Fibroblast of mammary gland (primary cell): ENCODE measurements at regions not wholly inside any gene's neighbourhood (a gene's known extent, or its start where the extent isn't known, plus 50 kb on each side); places are given as distances from the start of the nearest gene placed in this dataset.
A peak's percentile ranks its signal among the peaks of the same experiment; 100 is the strongest.

ENCODE experiments used
- DNase-seq: peaks from one replicate; pipeline ENCODE4 v3.0.0-alpha.2; 2010; ENCODE audit warnings: low read depth
- H3K4me3 ChIP-seq: 2 replicates; pipeline ENCODE4 v1.5.1; 2011; ENCODE audit warnings: low read depth, mild to moderate bottlenecking, low read length, moderate library complexity; ENCODE audit not compliant: control insufficient read depth
- TF ChIP-seq, protein P1 (sequence below): conservative IDR thresholded peaks from 2 replicates; pipeline ENCODE4 v1.5.1; 2011; ENCODE audit warnings: low read depth, low read length, inconsistent platforms; ENCODE audit not compliant: control insufficient read depth, insufficient read depth

DNA sequence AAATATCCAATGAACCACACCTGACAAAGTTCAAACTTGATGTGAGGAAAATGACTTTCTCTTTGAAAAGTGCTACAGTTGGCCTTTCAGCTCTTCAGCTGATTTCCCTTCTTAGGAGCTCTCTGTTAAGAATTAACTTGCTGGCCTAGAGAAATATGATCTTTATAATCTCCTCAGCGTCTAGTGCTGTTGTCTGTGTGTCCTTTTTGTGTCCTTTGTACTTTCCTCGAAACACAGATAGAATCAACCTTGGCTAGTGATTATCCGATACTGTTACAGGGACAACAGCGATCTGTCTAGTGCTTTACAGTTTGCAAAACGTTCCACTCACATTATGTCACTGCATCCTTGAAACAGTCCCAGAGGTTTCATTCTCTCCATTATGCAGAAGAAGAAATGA, 162.8 kb upstream of the RMST start:
- TF ChIP-seq, protein P1, sequence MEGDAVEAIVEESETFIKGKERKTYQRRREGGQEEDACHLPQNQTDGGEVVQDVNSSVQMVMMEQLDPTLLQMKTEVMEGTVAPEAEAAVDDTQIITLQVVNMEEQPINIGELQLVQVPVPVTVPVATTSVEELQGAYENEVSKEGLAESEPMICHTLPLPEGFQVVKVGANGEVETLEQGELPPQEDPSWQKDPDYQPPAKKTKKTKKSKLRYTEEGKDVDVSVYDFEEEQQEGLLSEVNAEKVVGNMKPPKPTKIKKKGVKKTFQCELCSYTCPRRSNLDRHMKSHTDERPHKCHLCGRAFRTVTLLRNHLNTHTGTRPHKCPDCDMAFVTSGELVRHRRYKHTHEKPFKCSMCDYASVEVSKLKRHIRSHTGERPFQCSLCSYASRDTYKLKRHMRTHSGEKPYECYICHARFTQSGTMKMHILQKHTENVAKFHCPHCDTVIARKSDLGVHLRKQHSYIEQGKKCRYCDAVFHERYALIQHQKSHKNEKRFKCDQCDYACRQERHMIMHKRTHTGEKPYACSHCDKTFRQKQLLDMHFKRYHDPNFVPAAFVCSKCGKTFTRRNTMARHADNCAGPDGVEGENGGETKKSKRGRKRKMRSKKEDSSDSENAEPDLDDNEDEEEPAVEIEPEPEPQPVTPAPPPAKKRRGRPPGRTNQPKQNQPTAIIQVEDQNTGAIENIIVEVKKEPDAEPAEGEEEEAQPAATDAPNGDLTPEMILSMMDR: no peak
- no peak overlapping the region for H3K4me3 ChIP-seq
- no peak for DNase-seq

- TF ChIP-seq, protein P1: no peak
- DNase-seq: no peak
- H3K4me3 ChIP-seq: no peak overlapping the region
These were observed 162.2 kb upstream of the RMST start for GRCh38 chr12:97300431-97300830.

GRCh38 chr12:97300891-97301290, 161.7 kb upstream of the RMST start:
- TF ChIP-seq, protein P1: no peak
- no peak for DNase-seq
- no peak overlapping the region for H3K4me3 ChIP-seq

GRCh38 chr12:97301576-97301975, 161.0 kb upstream of the RMST start:
- no peak overlapping the region for H3K4me3 ChIP-seq
- no peak for DNase-seq
- TF ChIP-seq, protein P1: no peak

- DNase-seq: no peak
- no peak overlapping the region for H3K4me3 ChIP-seq
- TF ChIP-seq, protein P1: no peak
These were observed 157.0 kb upstream of the RMST start for GRCh38 chr12:97305651-97306050.

DNA sequence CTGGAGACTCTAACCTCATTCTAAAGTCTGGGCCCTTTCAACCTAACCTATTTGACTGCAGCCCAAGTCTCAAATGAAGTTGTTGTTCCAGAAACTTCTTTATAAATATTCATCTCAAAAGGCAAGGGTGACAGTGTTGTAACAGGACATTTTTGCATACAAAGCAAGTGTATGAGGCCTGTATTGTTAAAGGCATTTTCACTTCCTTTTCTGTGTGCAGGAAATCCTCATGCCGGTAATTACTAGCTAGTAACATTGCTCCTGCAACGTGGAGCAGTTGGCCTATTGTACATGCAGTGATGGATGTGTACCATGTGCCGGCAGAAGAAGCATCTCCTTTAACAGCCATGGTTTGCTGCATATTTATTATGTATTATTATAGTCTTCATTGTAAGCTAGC, 156.5 kb upstream of the RMST start:
- TF ChIP-seq, protein P1: no peak
- DNase-seq: no peak
- H3K4me3 ChIP-seq: no peak overlapping the region

DNA sequence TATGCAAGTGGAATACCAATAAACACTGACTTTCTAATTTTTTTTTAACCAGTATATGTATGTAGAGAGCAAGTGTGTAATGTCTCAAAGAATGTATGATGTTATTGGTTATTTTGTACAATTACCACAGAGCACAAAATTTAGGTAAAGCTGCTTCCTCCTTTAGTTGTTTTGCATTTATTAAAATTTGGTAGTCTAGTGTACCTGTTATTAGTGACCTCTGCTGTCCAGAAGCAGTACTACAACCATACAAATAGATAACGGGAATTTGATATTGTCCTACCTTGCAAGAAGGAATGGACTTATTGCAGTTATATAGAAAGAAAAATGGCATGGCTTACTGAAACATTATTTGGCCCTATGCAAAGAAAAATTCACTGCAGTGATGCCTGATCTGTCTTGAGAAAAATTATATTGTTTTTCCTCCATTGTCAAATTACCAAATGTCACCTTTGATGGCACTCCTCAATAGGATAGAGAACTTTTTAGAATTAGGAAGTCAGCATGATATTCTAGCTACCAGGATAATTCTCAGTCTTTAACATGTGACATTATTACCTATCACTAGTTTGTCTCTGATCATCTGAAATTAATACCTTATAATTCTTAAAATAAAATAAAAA, 153.9 kb upstream of the RMST start:
- peak; percentile 65 for DNase-seq
- TF ChIP-seq, protein P1: peak; percentile 63
- H3K4me3 ChIP-seq: no peak overlapping the region
